Muscle of back (tissue), 3 donors: ENCODE measurements at regions not wholly inside any gene's neighbourhood (a gene's known extent, or its start where the extent isn't known, plus 50 kb on each side); places are given as distances from the start of the nearest gene placed in this dataset.
"Not testable (repeated sequence)": the region's sequence is repeated elsewhere in the genome, so short reads cannot be mapped to it uniquely, and the experiment has no call there.

Experiments used
- DNase-seq, 3 donors: peaks; one replicate each; pipeline versions ENCODE4 v3.0.0 to v3.0.0-alpha.2; 2013

DNA sequence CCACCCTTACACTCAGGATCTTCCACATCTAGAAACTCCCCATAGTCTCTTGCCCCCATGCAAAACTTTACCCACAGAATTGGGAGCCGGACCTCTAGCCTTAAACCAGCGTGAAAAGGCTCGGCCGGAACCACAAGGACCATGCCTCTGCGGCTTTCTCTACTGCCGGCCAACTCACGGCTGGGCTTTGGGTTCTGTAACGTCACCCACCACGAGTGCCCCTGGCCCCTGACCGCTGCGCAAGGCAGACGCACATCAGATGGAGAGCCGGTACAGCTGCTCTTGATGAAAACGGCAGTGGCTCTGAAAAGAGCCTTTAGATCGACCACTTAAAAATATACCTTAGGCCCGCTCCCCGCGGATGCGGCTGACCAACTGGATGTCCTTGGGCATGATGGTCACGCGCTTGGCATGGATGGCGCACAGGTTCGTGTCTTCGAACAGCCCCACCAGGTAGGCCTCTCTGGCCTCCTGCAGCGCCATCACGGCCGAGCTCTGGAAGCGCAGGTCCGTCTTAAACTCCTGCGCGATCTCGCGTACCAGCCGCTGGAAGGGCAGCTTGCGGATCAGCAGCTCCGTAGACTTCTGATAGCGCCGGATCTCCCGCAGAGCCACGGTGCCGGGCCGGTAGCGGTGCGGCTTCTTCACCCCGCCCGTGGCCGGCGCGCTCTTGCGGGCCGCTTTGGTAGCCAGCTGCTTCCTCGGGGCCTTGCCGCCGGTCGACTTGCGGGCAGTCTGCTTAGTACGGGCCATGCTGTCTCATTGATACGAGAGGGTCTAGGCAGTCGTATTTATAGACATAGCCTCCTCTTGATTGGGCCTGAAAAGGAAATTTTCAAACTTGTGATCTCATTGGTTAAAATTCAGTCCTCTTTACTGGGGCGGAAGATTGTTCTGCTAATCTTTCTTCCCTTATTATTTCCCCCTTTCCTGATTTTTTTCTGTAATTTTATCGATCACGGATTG lies 66.3 kb downstream of the FAM72C start:
- DNase-seq, result peak; percentile 29 to 51 (median 51)

DNA sequence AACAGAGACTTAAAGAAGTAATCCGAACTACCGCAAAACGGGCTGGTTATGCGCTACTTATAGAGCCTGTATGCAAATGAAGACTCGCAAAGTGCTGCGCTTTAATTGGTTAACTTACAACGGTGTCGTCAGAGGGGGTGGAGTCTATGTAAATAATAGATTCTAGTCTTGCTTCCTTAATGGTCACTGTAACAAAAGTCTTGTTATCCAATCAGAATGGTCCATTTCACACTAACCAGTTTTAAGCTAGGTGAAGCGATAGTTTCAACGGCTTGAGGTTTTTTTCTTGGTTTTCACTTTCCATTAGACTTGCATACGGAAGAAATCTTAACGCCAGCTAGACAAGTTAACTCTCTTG lies 67.2 kb downstream of the FAM72C start:
- not testable (repeated sequence) for DNase-seq

DNA sequence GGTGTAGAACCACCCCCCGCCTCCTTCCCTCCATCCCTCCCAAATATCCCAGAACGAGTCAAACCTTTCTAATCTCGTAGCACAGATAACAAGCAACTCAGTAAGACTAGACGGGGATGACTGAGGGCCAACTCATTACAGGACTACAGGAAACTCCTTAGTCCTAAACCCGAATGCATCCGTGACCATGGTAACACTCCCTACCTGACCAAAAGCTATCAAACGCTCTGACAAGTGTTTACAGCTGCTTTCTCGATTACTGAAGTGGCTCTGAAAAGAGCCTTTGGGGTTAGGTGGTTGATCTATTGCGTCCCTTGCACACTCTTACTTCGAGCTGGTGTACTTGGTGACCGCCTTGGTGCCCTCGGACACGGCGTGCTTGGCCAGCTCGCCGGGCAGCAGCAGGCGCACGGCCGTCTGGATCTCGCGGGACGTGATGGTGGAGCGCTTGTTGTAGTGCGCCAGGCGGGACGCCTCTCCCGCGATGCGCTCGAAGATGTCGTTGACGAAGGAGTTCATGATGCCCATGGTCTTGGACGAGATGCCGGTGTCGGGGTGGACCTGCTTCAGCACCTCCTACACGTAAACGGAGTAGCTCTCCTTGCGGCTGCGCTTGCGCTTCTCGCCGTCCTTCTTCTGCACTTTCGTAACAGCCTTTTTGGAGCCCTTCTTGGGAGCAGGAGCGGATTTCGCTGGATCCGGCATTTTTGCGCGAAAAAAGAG lies 67.7 kb downstream of the FAM72C start:
- DNase-seq, result peak in 2 of 3 donors; percentile 30 to 54

DNA sequence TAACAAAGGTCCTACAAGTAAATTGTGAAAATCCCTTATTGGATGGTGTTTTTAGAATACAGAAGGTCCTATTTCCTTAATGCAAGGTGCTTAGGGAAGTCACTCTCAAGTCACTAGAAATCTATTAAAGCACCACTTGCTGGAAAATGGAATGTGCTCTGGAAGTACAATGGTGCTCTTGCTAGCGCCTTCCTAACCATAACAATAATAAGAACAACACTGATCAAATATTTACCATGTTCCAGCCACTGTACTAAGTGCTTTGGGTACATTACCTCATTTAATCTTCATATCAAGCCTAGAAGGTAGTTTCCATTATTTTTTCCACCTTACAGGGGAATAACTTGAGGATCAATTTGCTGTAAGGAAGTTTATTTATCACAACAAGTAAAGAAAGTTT lies 75.4 kb downstream of the FAM72C start:
- not testable (repeated sequence) for DNase-seq

DNA sequence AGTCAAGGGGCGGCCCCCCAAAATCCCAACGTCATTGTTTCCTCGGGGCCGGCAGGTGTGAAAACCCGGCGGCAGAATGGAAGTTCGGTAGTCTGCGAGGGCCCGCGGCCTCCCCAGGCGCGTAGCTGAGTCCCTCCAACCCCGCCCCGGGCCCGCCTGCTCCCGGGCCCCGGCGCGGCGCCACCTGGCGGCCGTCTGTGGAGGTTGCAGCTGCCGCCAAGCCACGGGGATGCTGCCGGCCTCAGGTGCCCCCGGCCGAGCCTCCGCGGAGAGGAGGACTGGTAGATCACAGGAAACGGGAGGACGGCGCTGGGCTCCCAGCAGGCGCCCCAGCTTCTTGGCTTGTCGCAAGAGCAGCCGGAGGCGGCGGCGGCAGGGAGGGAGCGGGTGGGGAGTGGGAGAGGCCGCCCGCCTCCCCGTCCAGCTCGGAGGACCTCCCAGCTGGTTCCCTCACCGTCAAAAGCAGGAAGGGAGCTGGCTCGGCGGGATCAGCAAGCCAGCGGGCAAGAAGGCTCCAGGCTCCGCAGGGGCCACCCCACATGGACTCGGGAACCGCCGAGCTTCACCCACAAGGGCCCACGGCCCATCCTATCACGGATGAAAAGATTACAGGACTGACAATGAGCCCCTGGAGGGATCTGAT lies 86.7 kb downstream of the FAM72C start:
- peak; percentile 22 to 43 (median 27) for DNase-seq

DNA sequence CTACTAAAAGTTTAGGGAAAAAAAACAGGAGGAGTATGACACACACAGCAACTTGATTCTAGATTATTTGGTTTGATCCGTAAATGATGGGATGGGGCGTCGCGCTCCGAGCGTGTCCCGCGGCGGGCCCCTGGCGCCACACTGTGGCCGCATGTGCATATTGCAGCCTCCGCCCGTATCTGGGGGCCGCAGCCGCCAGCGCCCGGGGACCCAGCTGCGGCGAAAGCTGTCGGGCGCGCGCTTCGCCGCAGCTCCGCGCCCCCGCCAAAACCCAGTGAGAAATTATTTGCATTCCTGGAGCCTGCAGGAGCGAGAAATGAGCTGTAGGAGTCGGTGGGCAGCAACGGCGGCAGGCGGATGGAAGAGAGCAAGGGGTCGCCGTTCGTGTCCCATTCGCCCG lies 87.3 kb downstream of the FAM72C start:
- not testable (repeated sequence) for DNase-seq

DNA sequence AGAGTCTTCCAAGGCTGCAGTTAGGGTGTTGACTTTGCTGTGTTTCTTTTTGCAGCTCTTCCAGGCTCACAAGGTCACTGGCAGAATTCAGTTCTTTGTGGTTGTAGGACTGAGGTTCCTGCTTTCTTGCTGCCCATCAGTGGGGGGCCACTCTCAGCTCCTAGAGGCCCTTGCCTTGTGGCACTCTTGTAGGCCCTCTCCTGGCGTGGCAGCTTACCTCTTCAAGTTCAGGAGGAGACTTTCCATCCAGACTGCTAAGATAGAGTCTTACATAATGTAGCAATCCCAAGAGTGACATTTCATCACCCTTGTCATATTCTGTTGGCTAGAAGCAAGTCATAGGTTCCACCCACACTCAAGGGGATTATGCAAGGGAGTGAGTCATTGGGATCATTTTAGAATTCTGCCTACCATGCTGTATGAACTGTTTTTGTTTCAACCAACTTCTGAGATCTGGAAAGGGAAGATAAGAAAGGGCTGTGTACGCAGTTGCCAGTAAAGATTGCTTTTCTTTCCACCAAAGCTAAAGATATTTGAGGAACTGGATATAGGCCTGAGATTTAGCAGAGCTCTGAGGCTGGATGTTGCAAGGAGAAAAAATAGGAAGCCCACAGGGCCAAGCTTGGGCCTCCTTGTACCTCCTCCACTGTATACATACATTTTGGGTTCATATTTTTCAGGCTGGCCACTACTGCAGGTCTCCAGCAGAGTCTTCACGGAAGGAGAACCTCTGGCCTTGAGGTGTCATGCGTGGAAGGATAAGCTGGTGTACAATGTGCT lies 91.8 kb downstream of the FAM72C start:
- not testable (repeated sequence) for DNase-seq

DNA sequence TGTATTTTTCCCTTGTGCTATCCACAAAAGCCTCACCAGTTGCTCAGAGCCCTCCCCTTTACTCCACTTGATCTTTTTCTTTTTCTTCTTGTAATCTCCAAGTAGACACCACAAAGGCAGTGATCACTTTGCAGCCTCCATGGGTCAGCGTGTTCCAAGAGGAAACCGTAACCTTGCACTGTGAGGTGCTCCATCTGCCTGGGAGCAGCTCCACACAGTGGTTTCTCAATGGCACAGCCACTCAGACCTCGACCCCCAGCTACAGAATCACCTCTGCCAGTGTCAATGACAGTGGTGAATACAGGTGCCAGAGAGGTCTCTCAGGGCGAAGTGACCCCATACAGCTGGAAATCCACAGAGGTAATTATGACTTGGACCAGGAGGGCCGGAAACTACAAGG lies 95.8 kb downstream of the FAM72C start:
- DNase-seq, result not testable (repeated sequence)

DNA sequence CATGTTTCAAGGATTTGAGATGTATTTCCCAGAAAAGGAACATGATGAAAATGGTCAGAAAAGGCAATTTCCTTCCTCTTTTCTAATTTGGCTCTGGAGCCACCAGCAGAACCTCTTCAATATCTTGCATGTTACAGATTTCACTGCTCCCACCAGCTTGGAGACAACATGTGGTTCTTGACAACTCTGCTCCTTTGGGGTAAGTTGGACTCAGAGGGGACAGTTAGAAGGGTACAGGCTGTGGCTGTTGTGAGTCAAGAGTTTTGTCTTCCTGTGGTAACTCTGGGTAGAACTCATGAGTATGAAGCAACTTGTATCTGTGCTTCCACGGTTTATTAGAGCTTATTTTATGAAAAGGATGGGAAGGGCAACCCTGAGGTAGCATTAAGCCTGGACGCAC lies 97.2 kb downstream of the FAM72C start:
- not testable (repeated sequence) for DNase-seq

DNA sequence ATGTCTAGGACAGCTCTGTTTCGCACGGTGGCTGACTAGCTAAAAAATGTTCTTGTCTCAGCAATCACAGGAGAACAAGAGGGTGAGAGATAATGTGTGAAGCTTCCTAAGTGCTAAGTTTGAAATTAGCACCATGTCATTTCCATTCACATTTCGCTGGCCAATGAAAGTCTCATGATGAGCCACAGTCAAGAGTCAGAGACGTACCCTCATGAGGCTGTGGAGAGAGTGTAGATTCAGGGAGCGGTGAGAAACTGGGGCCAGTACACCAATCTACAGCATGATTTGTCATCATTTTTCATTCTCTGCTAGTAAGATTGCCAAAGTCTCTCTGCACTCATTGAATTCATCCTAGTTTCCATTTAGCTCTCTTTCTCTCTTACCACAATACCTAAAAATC lies 98.1 kb downstream of the FAM72C start:
- DNase-seq, result not testable (repeated sequence)

DNA sequence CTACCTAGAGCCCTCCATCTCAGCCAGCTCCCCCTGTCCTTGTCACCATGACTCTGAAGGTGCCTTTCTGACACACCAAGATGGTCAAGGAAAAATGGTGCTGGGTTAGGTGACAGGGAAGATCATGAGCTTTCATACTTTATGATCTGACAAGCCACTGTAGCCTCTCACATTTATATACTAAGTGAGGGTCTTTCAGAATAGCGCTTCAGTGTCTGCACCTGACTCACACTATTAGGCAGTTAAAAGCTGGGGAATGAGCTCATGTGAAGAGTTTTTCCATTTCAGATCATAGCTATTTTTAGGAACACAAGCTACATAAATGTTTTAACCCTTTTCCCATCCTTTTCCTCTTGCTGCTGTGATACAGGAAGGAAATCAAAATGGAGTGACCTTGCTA lies 101.4 kb downstream of the FAM72C start:
- not testable (repeated sequence) for DNase-seq

DNA sequence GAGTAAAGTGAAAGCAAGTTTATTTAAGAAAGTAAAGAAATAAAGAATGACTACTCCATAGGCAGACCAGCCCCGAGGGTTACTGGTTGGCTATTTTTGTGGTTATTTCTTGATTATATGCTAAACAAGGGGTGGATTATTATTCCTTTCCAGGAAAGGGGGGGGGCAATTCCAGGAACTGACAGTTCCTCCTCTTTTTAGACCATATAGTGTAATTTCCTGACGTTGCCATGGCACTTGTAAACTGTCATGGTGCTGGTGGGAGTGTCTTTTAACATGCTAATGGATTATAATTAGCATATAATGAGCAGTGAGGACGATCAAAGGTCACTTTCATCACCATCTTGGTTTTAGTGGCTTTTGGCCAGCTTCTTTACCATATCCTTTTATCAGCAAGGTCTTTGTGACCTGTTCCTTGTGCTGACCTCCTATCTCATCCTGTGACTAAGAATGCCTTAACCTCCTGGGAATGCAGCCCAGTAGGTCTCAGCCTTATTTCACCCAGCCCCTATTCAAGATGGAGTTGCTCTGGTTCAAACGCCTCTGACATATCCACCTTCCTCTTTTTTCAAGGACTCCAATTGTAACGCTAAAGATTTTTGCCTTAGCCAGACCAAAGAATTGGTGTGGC lies 104.1 kb downstream of the FAM72C start:
- not testable (repeated sequence) for DNase-seq

DNA sequence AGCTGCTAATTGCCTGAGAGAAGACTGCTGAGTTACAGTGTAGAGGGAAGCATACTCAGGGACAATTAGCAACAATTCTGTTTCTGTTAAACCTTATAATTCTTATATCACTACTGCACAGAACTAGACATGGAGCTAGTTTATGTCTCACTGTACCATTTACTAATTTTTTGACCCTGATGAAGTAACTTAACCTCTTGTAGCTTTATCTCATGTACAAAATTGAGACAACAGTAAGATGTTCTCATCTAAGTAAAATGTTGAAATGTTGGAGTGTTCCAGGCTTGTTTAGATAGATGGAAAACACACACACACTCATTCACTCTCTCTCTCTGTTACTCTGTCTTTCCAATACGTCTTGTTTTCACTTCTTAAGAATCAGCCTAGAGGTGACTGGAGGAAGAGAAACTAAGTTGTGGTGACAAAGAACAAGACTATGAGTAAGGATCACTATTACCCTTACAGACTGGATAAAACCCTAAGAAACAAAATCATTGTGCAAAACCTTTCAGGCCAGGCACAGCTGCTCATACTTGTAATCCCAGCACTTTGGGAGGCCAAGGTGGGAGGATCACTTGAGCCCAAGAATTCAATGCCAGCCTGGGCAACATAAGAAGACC lies 107.8 kb downstream of the FAM72C start:
- not testable (repeated sequence) for DNase-seq

DNA sequence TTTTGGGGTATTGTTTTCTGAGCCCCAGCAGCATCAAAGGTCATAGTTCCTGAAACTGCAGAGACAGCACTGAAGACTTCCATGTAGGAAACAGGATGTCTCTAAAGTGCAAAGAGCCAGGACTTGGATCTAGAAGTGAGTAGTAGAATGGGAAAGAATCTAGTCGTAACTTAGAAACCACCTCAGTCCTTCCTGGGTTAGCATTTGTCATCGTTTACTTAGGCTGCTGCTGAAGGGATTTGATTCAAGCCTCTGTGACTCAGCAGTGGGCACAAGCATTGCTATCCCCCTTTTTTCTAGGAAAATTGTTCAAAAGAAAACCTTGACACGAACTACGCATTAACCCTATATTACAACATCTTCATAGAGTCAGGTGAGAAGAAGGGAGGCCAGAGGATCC lies 109.1 kb downstream of the FAM72C start:
- DNase-seq, result not testable (repeated sequence)

DNA sequence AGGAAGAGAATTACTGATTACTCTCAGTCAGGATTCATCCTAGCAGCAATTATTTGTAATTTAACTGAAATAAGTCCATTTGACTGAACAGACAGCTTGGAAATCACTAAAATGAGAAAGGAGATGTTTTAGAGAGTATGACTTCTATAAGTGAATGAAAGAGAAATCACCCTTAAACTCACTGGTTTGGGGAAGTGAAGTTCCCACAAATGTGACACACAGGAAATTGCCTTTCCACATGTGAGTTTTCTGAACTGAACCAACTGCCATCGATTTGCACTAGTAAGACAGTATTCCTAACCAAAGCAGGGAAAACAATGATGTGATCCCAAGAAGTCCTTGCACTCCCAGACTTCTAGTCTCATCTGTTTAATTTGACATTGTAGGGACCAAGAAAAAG lies 110.5 kb downstream of the FAM72C start:
- not testable (repeated sequence) for DNase-seq

DNA sequence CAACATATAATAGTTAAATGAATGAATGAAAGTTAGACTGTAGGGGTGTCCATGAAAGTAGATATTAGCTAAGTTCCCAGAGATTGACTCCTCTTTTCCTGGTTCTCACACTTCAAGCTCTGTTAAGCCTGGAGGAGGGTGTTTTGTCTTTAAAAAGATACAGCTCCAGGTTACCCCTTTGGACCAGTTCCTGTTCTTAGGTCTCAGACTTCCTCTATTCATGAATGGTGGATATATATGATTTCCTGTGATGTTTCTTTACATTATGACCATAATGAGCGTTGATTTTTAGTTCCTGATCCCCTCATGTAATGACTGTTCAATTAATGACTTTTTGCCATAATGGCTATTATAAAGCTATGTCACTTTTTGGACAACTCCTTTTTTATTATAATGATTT lies 115.9 kb downstream of the FAM72C start:
- DNase-seq, result not testable (repeated sequence)

DNA sequence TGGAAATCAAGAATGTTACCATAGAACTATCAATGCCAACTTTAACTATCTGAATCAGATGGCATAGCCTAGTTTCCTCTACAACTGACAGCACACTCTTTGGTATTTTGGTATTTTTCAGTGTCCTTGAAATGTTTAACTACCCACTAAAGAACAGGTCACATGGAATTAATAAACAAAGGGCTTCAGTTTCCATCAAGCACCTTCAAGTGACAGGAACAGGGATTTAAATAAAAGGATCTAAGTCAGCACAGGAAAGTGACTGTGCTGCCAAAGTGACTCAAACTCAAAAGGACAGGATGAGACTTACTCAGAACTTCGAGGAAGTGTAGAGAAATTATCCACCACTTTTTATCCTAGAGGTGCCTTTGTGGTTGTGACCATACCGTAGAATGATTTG lies 117.7 kb downstream of the FAM72C start:
- DNase-seq, result not testable (repeated sequence)

DNA sequence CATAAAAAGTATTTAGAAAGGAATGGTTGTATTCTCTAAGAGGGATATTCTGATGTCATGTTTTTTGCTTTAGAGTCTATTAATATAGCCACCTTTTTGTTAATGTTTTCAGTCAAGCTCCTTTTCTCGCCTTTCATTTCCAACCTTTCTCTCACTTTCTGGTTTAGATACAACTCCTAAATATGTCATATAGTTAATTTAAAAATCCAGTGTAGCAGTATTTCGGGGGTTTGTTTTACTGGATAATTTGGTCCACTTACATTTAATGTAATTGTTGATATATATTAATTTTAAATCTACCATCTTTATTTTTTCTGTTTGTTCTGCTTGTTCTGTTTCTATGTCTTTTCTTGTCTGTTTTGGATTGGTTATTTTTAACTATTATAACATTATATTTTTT lies 121.1 kb downstream of the FAM72C start:
- not testable (repeated sequence) for DNase-seq

DNA sequence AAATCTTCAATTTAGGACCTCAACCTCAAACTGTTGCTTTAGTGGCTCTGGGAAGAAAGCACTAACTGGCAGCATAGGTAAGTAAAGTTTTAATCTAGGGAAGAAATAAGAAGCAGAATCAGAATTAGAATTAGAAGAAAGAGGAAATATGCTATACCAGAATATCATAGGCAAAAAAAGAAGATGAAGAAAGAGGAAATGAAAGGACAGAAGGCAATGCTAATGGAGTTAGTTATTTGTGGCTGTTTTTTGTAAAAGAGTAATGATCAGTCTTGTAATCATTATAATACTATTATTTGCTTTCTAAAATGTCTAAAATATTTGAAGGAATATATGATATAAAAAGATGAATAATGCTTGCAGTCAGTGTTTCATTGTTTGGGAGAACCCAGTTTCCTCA lies 122.9 kb downstream of the FAM72C start:
- DNase-seq, result not testable (repeated sequence)

DNA sequence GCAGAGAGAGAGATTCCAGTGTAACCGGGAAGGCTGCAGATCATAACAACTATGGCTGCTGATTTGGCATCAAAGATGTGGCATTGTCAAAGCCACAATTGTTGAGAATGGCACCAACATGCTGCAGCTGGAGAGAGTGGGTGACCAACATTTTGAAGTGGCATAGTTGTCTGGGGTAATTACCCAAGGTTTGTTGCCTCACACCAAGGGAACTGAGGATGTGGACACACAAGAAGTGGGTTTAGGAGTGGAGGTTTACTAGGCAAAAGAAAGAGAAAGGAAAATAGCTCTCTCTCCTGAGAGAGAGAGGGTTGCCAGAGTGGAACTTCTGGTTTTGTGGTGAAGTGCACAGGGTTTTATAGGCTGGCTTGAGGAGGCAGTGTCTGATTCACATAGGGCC lies 126.6 kb downstream of the FAM72C start:
- DNase-seq, result not testable (repeated sequence)

DNA sequence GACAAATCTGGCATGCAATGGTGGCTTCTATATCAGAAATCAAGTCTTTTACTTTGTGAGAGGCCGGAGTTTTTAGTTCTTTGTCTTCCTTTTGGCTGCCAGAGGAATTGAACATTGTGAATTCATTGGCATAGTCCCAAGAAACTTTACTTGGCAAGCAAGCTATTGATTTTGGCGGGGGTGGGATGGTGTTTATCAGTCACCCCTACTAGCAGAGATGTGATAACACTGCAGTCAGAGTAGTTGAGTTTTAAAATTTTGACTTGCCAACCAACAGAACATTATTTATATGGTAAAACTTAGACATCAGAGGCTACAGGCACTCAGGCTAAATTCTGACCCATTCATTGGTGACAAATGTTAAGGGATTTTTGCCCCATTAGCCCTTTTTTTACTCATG lies 129.7 kb downstream of the FAM72C start:
- DNase-seq, result not testable (repeated sequence)
